ENCODE measurements at regions not wholly inside any gene's neighbourhood (a gene's known extent, or its start where the extent isn't known, plus 50 kb on each side); places are given as distances from the start of the nearest gene placed in this dataset.

DNA sequence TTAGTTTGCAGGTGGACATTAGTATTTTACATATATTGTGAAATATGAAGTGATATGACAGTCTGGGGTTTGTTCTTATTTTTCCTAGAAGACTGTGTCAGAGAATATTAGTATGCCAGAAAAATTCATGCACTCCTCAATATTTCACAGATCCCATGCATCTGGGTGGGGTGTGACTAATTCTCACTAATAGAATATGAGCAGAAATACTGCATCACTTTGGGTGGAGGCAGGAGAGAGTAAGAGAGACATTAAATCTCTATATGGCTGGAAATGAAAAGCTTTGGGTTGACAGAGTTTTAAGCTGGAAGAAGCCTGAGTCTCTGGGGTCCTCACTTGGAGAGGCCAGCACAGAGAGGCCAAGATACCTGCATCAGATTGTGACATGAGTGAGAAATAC is 101.3 kb upstream of the DPH6 start:
- no peak overlapping the region for H4K91ac ChIP-seq (ENCODE audit: insufficient read depth, low read depth, low read length)
- intact Hi-C loops (cut with micrococcal nuclease) (no loop called here), in situ Hi-C loops (cut with MboI; ENCODE audit: low sequenced_read_pairs) (no loop called here), dilution Hi-C loops (cut with HindIII; ENCODE audit: low sequenced_read_pairs, unreplicated experiment) (no loop called here)
- no peak overlapping the region for H3K18ac ChIP-seq (ENCODE audit: low read depth, low read length)
- no peak overlapping the region for H2AK9ac ChIP-seq (replicated peaks; ENCODE audit: low read depth, low read length, poor library complexity)
- H3K79me1 ChIP-seq (ENCODE audit: low read depth in 1 of 2, low read length in 2 of 2), result no peaks in the 10 kb centered on the region
- H3K9me3 ChIP-seq (ENCODE audit: control insufficient read depth, insufficient read depth, low read length), result no peaks in the 10 kb centered on the region
- no TSS peak for BruUV-seq (replicated peaks)
- no peak overlapping the region for H3K14ac ChIP-seq (replicated peaks; ENCODE audit: low read depth, low read length)
- ATAC-seq (ENCODE audit: low read depth), result no peak
- H3K56ac ChIP-seq (ENCODE audit: extremely low read depth, insufficient read depth, low read length), result no peak overlapping the region
- no peak overlapping the region for H3K4ac ChIP-seq (ENCODE audit: low read depth, low read length)
- H2AFZ ChIP-seq (replicated peaks; ENCODE audit: low read length, poor library complexity), result no peak overlapping the region
- H2AK5ac ChIP-seq (ENCODE audit: low read depth, low read length), result no peak overlapping the region
- peaks cover 2% of the 10 kb centered on the region; the same call in 1 of the 2 replicates for H3K27me3 ChIP-seq (ENCODE audit: control insufficient read depth, insufficient read depth, low read length)
- H3K27ac ChIP-seq (ENCODE audit: insufficient read depth, low read length), result no peak overlapping the region
- ChIA-PET CTCF (no interaction called here), POLR2A (ENCODE audit: unreplicated experiment) (no interaction called here)
- H3K23ac ChIP-seq (ENCODE audit: low read depth, low read length), result no peak overlapping the region
- H3K4me1 ChIP-seq (ENCODE audit: control insufficient read depth, insufficient read depth, low read length), result no peaks in the 10 kb centered on the region
- no peak overlapping the region for H2BK20ac ChIP-seq (ENCODE audit: low read depth, low read length)
- H3K4me2 ChIP-seq (ENCODE audit: low read depth, low read length), result no peak overlapping the region
- TF ChIP-seq BHLHE40 (IDR thresholded peaks at IDR 0.05; ENCODE audit: low read depth, low read length) (no peak), MAZ (IDR thresholded peaks at IDR 0.05; ENCODE audit: borderline replicate concordance, low read depth, low read length) (no peak), SMC3 (IDR thresholded peaks at IDR 0.05; ENCODE audit: low read depth, low read length) (no peak), FOS (IDR thresholded peaks at IDR 0.05; ENCODE audit: low read depth, low read length) (no peak), MAFK (IDR thresholded peaks at IDR 0.05; ENCODE audit: low read depth, low read length) (no peak), CTCF (conservative IDR thresholded peaks at IDR 0.05; ENCODE audit: low read depth, low read length) (no peak), NFE2L2 (IDR thresholded peaks at IDR 0.05; ENCODE audit: low read depth, low read length) (no peak), MXI1 (IDR thresholded peaks at IDR 0.05; ENCODE audit: borderline replicate concordance, low read depth, low read length) (no peak), CHD1 (IDR thresholded peaks at IDR 0.05; ENCODE audit: low read depth, low read length) (no peak), CEBPB (IDR thresholded peaks at IDR 0.05; ENCODE audit: low read depth, low read length) (no peak), USF2 (IDR thresholded peaks at IDR 0.05; ENCODE audit: low read depth, low read length) (no peak), RAD21 (IDR thresholded peaks at IDR 0.05; ENCODE audit: low read length) (no peak)
- H3K9me1 ChIP-seq (ENCODE audit: insufficient read depth, low read length), result no peaks in the 10 kb centered on the region
- H3K4me3 ChIP-seq (ENCODE audit: insufficient read depth, low read depth, low read length), result no peak overlapping the region
- H4K5ac ChIP-seq (ENCODE audit: low read depth, low read length), result no peak overlapping the region
- no peak for DNase-seq
- no peak overlapping the region for H2BK120ac ChIP-seq (ENCODE audit: low read depth, low read length)
- H2BK5ac ChIP-seq (ENCODE audit: low read depth, low read length, poor library complexity, severe bottlenecking), result no peak overlapping the region
- no peak overlapping the region for H4K8ac ChIP-seq (ENCODE audit: low read depth in 2 of 2, low read length in 2 of 2)
- no peaks in the 10 kb centered on the region for H3K36me3 ChIP-seq (ENCODE audit: control insufficient read depth, insufficient read depth, low read length)
- H3K9ac ChIP-seq (ENCODE audit: low read depth, low read length), result no peak overlapping the region
- no peak overlapping the region for H2BK15ac ChIP-seq (ENCODE audit: low read depth, low read length)
- no peaks in the 10 kb centered on the region for H4K20me1 ChIP-seq (ENCODE audit: insufficient read depth, low read length)

Data from IMR-90 (cell line).